Adrenal gland (tissue), 9 donors: ENCODE measurements at regions not wholly inside any gene's neighbourhood (a gene's known extent, or its start where the extent isn't known, plus 50 kb on each side); places are given as distances from the start of the nearest gene placed in this dataset.

Experiments
- DNase-seq, 7 donors: peaks; one replicate each; pipeline ENCODE4 v3.0.0-alpha.2; 2019 to 2020
- H3K27ac ChIP-seq, 5 donors: fragments of 200-600 bp; sonication (generic) in 4 of 5; 1 replicate in 3 of 5; 2 replicates in 2 of 5; pipeline versions ENCODE4 v1.5.1 to v1.8.0; 2016 to 2020; ENCODE audit warnings: mild to moderate bottlenecking in 1 of 5
- H3K27me3 ChIP-seq: fragments of 200-600 bp; 2 replicates; pipeline ENCODE4 v1.8.0; 2021
- H3K36me3 ChIP-seq, 2 donors: fragments of 200-600 bp; replicated peaks in 1 of 2; 1 replicate in 1 of 2; 2 replicates in 1 of 2; pipeline versions ENCODE4 v1.5.1 to v1.8.0; 2018 to 2022
- H3K4me1 ChIP-seq, 2 donors: fragments of 200-600 bp; replicated peaks in 1 of 2; 1 replicate in 1 of 2; 2 replicates in 1 of 2; pipeline versions ENCODE4 v1.5.1 to v1.8.0; 2018 to 2021
- H3K4me3 ChIP-seq, 4 donors: fragments of 200-600 bp; sonication (generic) in 3 of 4; one replicate each; pipeline ENCODE4 v1.5.1; 2016 to 2018
- H3K9me3 ChIP-seq, 3 donors: fragments of 200-600 bp; sonication (generic) in 1 of 3; replicated peaks in 1 of 3; 1 replicate in 2 of 3; 2 replicates in 1 of 3; pipeline versions ENCODE4 v1.5.1 to v1.8.0; 2016 to 2021
- CTCF ChIP-seq, 6 experiments: fragments of 450-650 bp in 4 of 6; fragments of 200-600 bp in 2 of 6; sonication (generic) in 1 of 6; IDR thresholded peaks; 1 replicate in 5 of 6; 2 replicates in 1 of 6; pipeline versions ENCODE4 v1.5.1 to v1.8.0; 2016 to 2021; ENCODE audit warnings: antibody characterized with exemption in 6 of 6, mild to moderate bottlenecking in 2 of 6, moderate library complexity in 1 of 6
- POLR2A ChIP-seq, 2 donors: fragments of 450-650 bp; IDR thresholded peaks; one replicate each; pipeline ENCODE4 v1.6.1; 2017; ENCODE audit warnings: antibody characterized with exemption in 2 of 2, mild to moderate bottlenecking in 2 of 2, moderate library complexity in 1 of 2
- WGBS, 4 donors: extraction: QIAGEN DNeasy Blood & Tissue Kit in 2 of 4; methylation state at CpG; one replicate each; pipeline versions ENCODE4 v1.1.5 to v1.1.7; 2013 to 2017; 5-methylcytosine and 5-hydroxymethylcytosine counted together
- intact Hi-C, 2 donors: fragments of 100-400 bp; cut with DNase I; formaldehyde crosslinking; loops; one replicate each; pipeline versions ENCODE4 v1.14.1 to v1.15.0; 2022 to 2023
- donor health status: healthy with polysubstance abuse.
- donor health status: Bipolar disorder and iron deficiency.
- donor health status: DM: yes; HTN: yes; CAD: no.
- donor health status: DM: no; HTN: no; CAD: no.
- donor health status: DM: no; HTN: no; CAD: no.

- 25 to 37% (median 35%) methylated on average over 3 of the region's 3 CpGs for WGBS, 4 donors
- no peak for DNase-seq
- intact Hi-C loops: no loop called here
Observed at GRCh38 chr9:79346350-79347020, 225.3 kb upstream of the TLE4 start.

GRCh38 chr9:79352322-79352721, 219.4 kb upstream of the TLE4 start:
- H3K4me3 ChIP-seq: no peak overlapping the region
- no peak overlapping the region for H3K27ac ChIP-seq
- no peaks in the 10 kb centered on the region for H3K9me3 ChIP-seq
- WGBS, 4 donors: 64 to 72% (median 69%) methylated on average over 3 of the region's 3 CpGs
- DNase-seq: no peak
- no peak for TF ChIP-seq CTCF (IDR thresholded peaks at IDR 0.05)
- TF ChIP-seq POLR2A (IDR thresholded peaks at IDR 0.05): no peak
- intact Hi-C loops: no loop called here
- H3K4me1 ChIP-seq: no peaks in the 10 kb centered on the region
- H3K36me3 ChIP-seq: no peaks in the 10 kb centered on the region
- peaks cover 3% of the 10 kb centered on the region for H3K27me3 ChIP-seq

More at GRCh38 chr9:79346350-79347020, 225.3 kb upstream of the TLE4 start:
- H3K27ac ChIP-seq: no peak overlapping the region
- peaks cover 3% of the 10 kb centered on the region for H3K27me3 ChIP-seq
- no peaks in the 10 kb centered on the region for H3K36me3 ChIP-seq
- H3K9me3 ChIP-seq: no peaks in the 10 kb centered on the region
- TF ChIP-seq POLR2A (IDR thresholded peaks at IDR 0.05) (no peak), CTCF (IDR thresholded peaks at IDR 0.05) (no peak)
- H3K4me1 ChIP-seq: no peaks in the 10 kb centered on the region
- H3K4me3 ChIP-seq: no peak overlapping the region

GRCh38 chr9:79353856-79354520, 217.8 kb upstream of the TLE4 start:
- TF ChIP-seq POLR2A (IDR thresholded peaks at IDR 0.05) (no peak), CTCF (IDR thresholded peaks at IDR 0.05) (no peak)
- intact Hi-C loops: no loop called here
- DNase-seq: no peak
- Histone ChIP-seq H3K4me3 (no peak overlapping the region), H3K36me3 (no peaks in the 10 kb centered on the region), H3K4me1 (no peaks in the 10 kb centered on the region), H3K9me3 (no peaks in the 10 kb centered on the region), H3K27me3 (no peaks in the 10 kb centered on the region), H3K27ac (no peak overlapping the region)
- WGBS, 4 donors: 77 to 92% (median 83%) methylated on average over 2 of the region's 2 CpGs

GRCh38 chr9:79357194-79357593, 214.6 kb upstream of the TLE4 start:
- no peaks in the 10 kb centered on the region for H3K27me3 ChIP-seq
- no peak for DNase-seq
- H3K36me3 ChIP-seq: no peaks in the 10 kb centered on the region
- no peaks in the 10 kb centered on the region for H3K4me1 ChIP-seq
- no peak overlapping the region for H3K4me3 ChIP-seq
- no peaks in the 10 kb centered on the region for H3K9me3 ChIP-seq
- H3K27ac ChIP-seq: peak overlapping the region in 1 of 5 donors; percentile 21
- TF ChIP-seq POLR2A (IDR thresholded peaks at IDR 0.05): no peak
- TF ChIP-seq CTCF (IDR thresholded peaks at IDR 0.05): no peak
- intact Hi-C loops: no loop called here
- WGBS, 4 donors: 48 to 63% (median 54%) methylated on average over 5 of the region's 5 CpGs
